ENCODE measurements at regions not wholly inside any gene's neighbourhood (a gene's known extent, or its start where the extent isn't known, plus 50 kb on each side); places are given as distances from the start of the nearest gene placed in this dataset.

- TF ChIP-seq POLR2A (IDR thresholded peaks at IDR 0.05; ENCODE audit: borderline replicate concordance, extremely low read depth, insufficient read depth, insufficient read length) (no peak), POLR2AphosphoS5 (IDR thresholded peaks at IDR 0.05; ENCODE audit: low read depth, low read length) (no peak), ELF1 (IDR thresholded peaks at IDR 0.05; ENCODE audit: borderline replicate concordance, low read depth) (no peak), JUND (IDR thresholded peaks at IDR 0.05) (no peak), TCF7L2 (IDR thresholded peaks at IDR 0.05; ENCODE audit: borderline replicate concordance, extremely low read depth, insufficient read depth, insufficient read length) (no peak)
Observed at GRCh38 chr22:49624421-49625177, 203.1 kb downstream of the BRD1 start (continued).

DNA sequence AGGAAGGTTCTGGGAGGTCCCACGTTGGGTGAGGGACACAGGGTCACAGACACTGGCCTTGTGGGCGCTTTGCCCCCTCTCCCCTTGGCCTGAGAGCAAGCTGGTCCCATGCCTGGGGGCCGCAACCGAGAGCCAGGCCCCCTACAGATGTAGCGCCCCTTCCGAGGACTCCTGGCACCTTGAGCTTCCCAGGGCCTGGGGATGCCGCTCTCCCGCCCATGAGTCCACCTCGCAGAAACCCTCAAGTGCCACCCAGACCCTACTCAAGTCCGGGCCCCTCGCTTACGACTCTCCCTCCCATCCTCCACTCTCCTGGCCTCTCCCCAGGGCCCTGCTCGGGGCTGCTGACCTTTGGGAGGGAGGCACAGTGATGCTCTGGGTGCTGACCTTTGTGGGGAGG is 204.0 kb downstream of the BRD1 start:
- Histone ChIP-seq H3K79me2 (ENCODE audit: insufficient read depth, low read length) (peaks cover 69% of the 10 kb centered on the region), H3K36me3 (ENCODE audit: control insufficient read depth in 1 of 2, insufficient read depth in 2 of 2, low read length in 2 of 2) (no peaks in the 10 kb centered on the region), H3K9me3 (ENCODE audit: control insufficient read depth in 1 of 2, insufficient read depth in 1 of 2, low read depth in 1 of 2, low read length in 2 of 2) (no peaks in the 10 kb centered on the region), H3K27ac (ENCODE audit: low read depth, low read length) (no peak overlapping the region), H4K20me1 (ENCODE audit: insufficient read depth) (no peaks in the 10 kb centered on the region), H3K4me2 (ENCODE audit: low read length) (no peak overlapping the region), H2AFZ (ENCODE audit: low read depth, low read length, poor library complexity, severe bottlenecking) (no peak overlapping the region), H3K4me1 (ENCODE audit: control insufficient read depth in 1 of 2, insufficient read depth in 2 of 2, low read length in 2 of 2) (no peaks in the 10 kb centered on the region), H3K4me3 (replicated peaks in 1 of 2; ENCODE audit: low read depth in 1 of 2, low read length in 2 of 2) (no peak overlapping the region), H3K9ac (ENCODE audit: low read length) (no peak overlapping the region), H3K9me2 (ENCODE audit: insufficient read depth) (no peaks in the 10 kb centered on the region), H3K27me3 (ENCODE audit: insufficient read depth, low read length) (no peaks in the 10 kb centered on the region)
- POLR2A ChIA-PET, result no interaction called here
- BruUV-seq (replicated peaks), result no TSS peak
- ATAC-seq (no peak), DNase-seq (ENCODE audit: low read depth, low spot score) (no peak)
- TF ChIP-seq ZBTB33 (IDR thresholded peaks at IDR 0.05; ENCODE audit: extremely low read depth, insufficient replicate concordance, low read length), result no peak
- TF ChIP-seq POLR2A (IDR thresholded peaks at IDR 0.05; ENCODE audit: borderline replicate concordance, extremely low read depth, insufficient read depth, insufficient read length), result no peak
- TF ChIP-seq TCF7L2 (IDR thresholded peaks at IDR 0.05; ENCODE audit: borderline replicate concordance, extremely low read depth, insufficient read depth, insufficient read length), result no peak
- TF ChIP-seq SIN3A (IDR thresholded peaks at IDR 0.05; ENCODE audit: low read depth), result no peak
- TF ChIP-seq SRF (IDR thresholded peaks at IDR 0.05; ENCODE audit: low read depth), result no peak
- TF ChIP-seq EZH2phosphoT487 (IDR thresholded peaks at IDR 0.05; ENCODE audit: borderline replicate concordance), result no peak
- TF ChIP-seq POLR2AphosphoS5 (IDR thresholded peaks at IDR 0.05; ENCODE audit: low read depth, low read length), result no peak
- no peak for TF ChIP-seq SP1 (IDR thresholded peaks at IDR 0.05; ENCODE audit: low read depth)
- TF ChIP-seq FOSL1 (IDR thresholded peaks at IDR 0.05; ENCODE audit: low read depth), result no peak
- no peak for TF ChIP-seq ZNF274 (IDR thresholded peaks at IDR 0.05; ENCODE audit: low read depth, low read length)
- CTCF ChIA-PET, result no interaction called here
- intact Hi-C loops (cut with micrococcal nuclease), result no loop called here
- RAD21 ChIA-PET (ENCODE audit: low non-redundant PET in 1 of 2, low total read pairs in 2 of 2, uncharacterized antibody in 2 of 2, unreplicated experiment in 2 of 2), result no interaction called here
